ENCODE measurements at regions not wholly inside any gene's neighbourhood (a gene's known extent, or its start where the extent isn't known, plus 50 kb on each side); places are given as distances from the start of the nearest gene placed in this dataset.

DNA sequence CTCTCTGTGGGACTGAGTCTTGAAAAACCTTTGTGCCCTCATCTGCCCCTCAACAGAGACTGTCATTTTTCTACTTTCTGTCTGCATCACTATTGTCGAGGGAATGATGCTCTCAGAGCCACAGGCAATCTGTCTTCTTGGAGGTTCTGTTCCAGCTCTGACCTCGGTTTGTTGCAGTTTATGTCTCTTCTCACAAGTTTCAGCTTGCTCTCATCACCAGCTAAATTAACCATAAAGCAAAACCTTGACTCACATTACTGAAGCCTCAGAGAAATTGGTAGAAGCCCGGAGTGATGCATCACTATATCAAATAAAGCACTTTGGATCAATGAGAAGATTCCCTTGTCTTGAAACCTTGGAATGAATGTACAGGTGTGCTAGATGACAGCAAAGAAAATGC is 60.6 kb upstream of the BLID start:
- H3K27me3 ChIP-seq (replicated peaks in 1 of 4; ENCODE audit: control insufficient read depth in 3 of 4, extremely low read depth in 1 of 4, insufficient read depth in 3 of 4, low read length in 3 of 4) = no peaks in the 10 kb centered on the region
- no peak overlapping the region for H3K4me3 ChIP-seq (ENCODE audit: extremely low read depth in 1 of 4, insufficient read depth in 2 of 4, low read depth in 3 of 4, low read length in 4 of 4)
- H2BK15ac ChIP-seq (ENCODE audit: low read length) = no peak overlapping the region
- WGBS, 2 experiments (ENCODE audit: extremely low coverage in 1 of 2, insufficient coverage in 1 of 2, insufficient read length in 1 of 2, insufficient replicate concordance in 2 of 2, low coverage in 1 of 2, low lambda C conversion rate in 2 of 2, missing lambda C conversion rate in 1 of 2) = 86% methylated on average over 3 of the region's 3 CpGs; no CpG with 5 or more reads in 1 of the 2 experiments
- DNase-seq (ENCODE audit: low read depth in 1 of 2, low spot score in 2 of 2) (no peak), FAIRE-seq (no peak)
- H2BK12ac ChIP-seq (ENCODE audit: low read depth, low read length) = no peak overlapping the region
- no peak overlapping the region for H2BK5ac ChIP-seq (ENCODE audit: low read depth, low read length)
- CTCF ChIA-PET (ENCODE audit: partially characterized antibody) = interaction anchor here (0.5 kb wide), 1 partner anchor 101 kb away, joined by 4 read pairs; no protein-coding TSS in a partner anchor
- H4K8ac ChIP-seq (ENCODE audit: extremely low read depth, insufficient read depth, low read length) = no peak overlapping the region
- no peaks in the 10 kb centered on the region for H3K9me3 ChIP-seq (ENCODE audit: insufficient read depth in 2 of 2, low read depth in 1 of 2, low read length in 1 of 2)
- no peak overlapping the region for H4K91ac ChIP-seq (replicated peaks; ENCODE audit: insufficient read length, low read length)
- no peak overlapping the region for H3K9ac ChIP-seq (replicated peaks in 1 of 4; ENCODE audit: extremely low read depth in 1 of 4, low read depth in 3 of 4, low read length in 3 of 4)
- no peak overlapping the region for H3K27ac ChIP-seq (ENCODE audit: low read depth, low read length)
- H3K4ac ChIP-seq (replicated peaks; ENCODE audit: insufficient read length, low read depth, low read length) = no peak overlapping the region
- no peak overlapping the region for H2AFZ ChIP-seq (ENCODE audit: low read length)
- H3K23ac ChIP-seq (ENCODE audit: insufficient read length) = no peak overlapping the region
- H2AK5ac ChIP-seq (ENCODE audit: low read depth, low read length) = no peak overlapping the region
- POLR2A ChIA-PET (ENCODE audit: partially characterized antibody) = no interaction called here
- peaks cover 0 to 3% (median 0%) of the 10 kb centered on the region in 4 experiments; a peak in 1 of 7 replicates for H3K4me1 ChIP-seq (replicated peaks in 1 of 4; ENCODE audit: control insufficient read depth in 3 of 4, insufficient read depth in 4 of 4, low read length in 3 of 4)
- H3K14ac ChIP-seq (ENCODE audit: insufficient read length) = no peak overlapping the region
- H3K23me2 ChIP-seq (ENCODE audit: low read depth, low read length) = no peaks in the 10 kb centered on the region
- H3K36me3 ChIP-seq (ENCODE audit: control insufficient read depth in 2 of 4, insufficient read depth in 4 of 4, low read length in 3 of 4) = no peaks in the 10 kb centered on the region
- H4K5ac ChIP-seq (ENCODE audit: insufficient read length, low read depth, low read length) = no peak overlapping the region
- H3K56ac ChIP-seq (replicated peaks; ENCODE audit: insufficient read length, low read depth, low read length) = no peak overlapping the region
- no peak overlapping the region for H3K4me2 ChIP-seq (ENCODE audit: insufficient read depth in 1 of 2, low read depth in 2 of 2, low read length in 2 of 2)
- H3K79me2 ChIP-seq (ENCODE audit: control insufficient read depth in 1 of 2, insufficient read depth in 2 of 2, low read length in 2 of 2) = no peaks in the 10 kb centered on the region
- no peaks in the 10 kb centered on the region for H4K20me1 ChIP-seq (replicated peaks in 1 of 2; ENCODE audit: control insufficient read depth in 1 of 2, insufficient read depth in 2 of 2, low read length in 2 of 2)
- H3K79me1 ChIP-seq (ENCODE audit: low read depth, low read length) = no peaks in the 10 kb centered on the region
- H2BK20ac ChIP-seq (ENCODE audit: low read length) = no peak overlapping the region
- H3K18ac ChIP-seq (ENCODE audit: extremely low read depth, low read length) = no peak overlapping the region
- H2BK120ac ChIP-seq (replicated peaks; ENCODE audit: low read depth, low read length) = no peak overlapping the region
- TF ChIP-seq NRF1 (IDR thresholded peaks at IDR 0.05; ENCODE audit: low read depth, low read length) (no peak), TEAD4 (IDR thresholded peaks at IDR 0.05; ENCODE audit: low read depth, low read length) (no peak), HDAC2 (IDR thresholded peaks at IDR 0.05; ENCODE audit: borderline replicate concordance in 1 of 2, low read depth in 2 of 2, low read length in 2 of 2) (no peak), PHF8 (conservative IDR thresholded peaks at IDR 0.05; ENCODE audit: low read depth, low read length) (no peak), TCF12 (IDR thresholded peaks at IDR 0.05; ENCODE audit: low read depth, low read length) (no peak), KDM5A (IDR thresholded peaks at IDR 0.05; ENCODE audit: low read length) (no peak), ASH2L (IDR thresholded peaks at IDR 0.05; ENCODE audit: low read length) (no peak), SIRT6 (IDR thresholded peaks at IDR 0.05; ENCODE audit: low read length) (no peak), CREB1 (IDR thresholded peaks at IDR 0.05) (no peak), NANOG (IDR thresholded peaks at IDR 0.05; ENCODE audit: insufficient read depth, low read depth, low read length, poor library complexity, severe bottlenecking) (no peak)
- TF ChIP-seq, protein P1, sequence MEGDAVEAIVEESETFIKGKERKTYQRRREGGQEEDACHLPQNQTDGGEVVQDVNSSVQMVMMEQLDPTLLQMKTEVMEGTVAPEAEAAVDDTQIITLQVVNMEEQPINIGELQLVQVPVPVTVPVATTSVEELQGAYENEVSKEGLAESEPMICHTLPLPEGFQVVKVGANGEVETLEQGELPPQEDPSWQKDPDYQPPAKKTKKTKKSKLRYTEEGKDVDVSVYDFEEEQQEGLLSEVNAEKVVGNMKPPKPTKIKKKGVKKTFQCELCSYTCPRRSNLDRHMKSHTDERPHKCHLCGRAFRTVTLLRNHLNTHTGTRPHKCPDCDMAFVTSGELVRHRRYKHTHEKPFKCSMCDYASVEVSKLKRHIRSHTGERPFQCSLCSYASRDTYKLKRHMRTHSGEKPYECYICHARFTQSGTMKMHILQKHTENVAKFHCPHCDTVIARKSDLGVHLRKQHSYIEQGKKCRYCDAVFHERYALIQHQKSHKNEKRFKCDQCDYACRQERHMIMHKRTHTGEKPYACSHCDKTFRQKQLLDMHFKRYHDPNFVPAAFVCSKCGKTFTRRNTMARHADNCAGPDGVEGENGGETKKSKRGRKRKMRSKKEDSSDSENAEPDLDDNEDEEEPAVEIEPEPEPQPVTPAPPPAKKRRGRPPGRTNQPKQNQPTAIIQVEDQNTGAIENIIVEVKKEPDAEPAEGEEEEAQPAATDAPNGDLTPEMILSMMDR (IDR thresholded peaks at IDR 0.05; ENCODE audit: control extremely low read depth in 1 of 3, insufficient read depth in 1 of 3, low read depth in 1 of 3, low read length in 3 of 3) = no peak

Measured in H1 (cell line).